HUES6 (cell line): ENCODE measurements at regions not wholly inside any gene's neighbourhood (a gene's known extent, or its start where the extent isn't known, plus 50 kb on each side); places are given as distances from the start of the nearest gene placed in this dataset.
"Not testable (repeated sequence)": the region's sequence is repeated elsewhere in the genome, so short reads cannot be mapped to it uniquely, and the experiment has no call there.

Experiments used
- H3K27ac ChIP-seq: 2 replicates; pipeline ENCODE4 v1.7.0; 2013; ENCODE audit warnings: low read depth, mild to moderate bottlenecking, low read length, inconsistent platforms
- H3K27me3 ChIP-seq: 2 replicates; pipeline ENCODE4 v1.6.1; 2013; ENCODE audit warnings: low read length; ENCODE audit not compliant: control insufficient read depth, insufficient read depth
- H3K36me3 ChIP-seq: 2 replicates; pipeline ENCODE4 v1.6.1; 2013; ENCODE audit warnings: low read length; ENCODE audit not compliant: control insufficient read depth, insufficient read depth
- H3K4me1 ChIP-seq: 2 replicates; pipeline ENCODE4 v1.6.1; 2013; ENCODE audit warnings: low read length; ENCODE audit not compliant: control insufficient read depth, insufficient read depth
- H3K4me3 ChIP-seq: 2 replicates; pipeline ENCODE4 v1.5.1; 2013; ENCODE audit warnings: low read depth, low read length
- H3K9ac ChIP-seq: one replicate; pipeline ENCODE4 v1.6.1; 2013; ENCODE audit warnings: mild to moderate bottlenecking, low read length
- H3K9me3 ChIP-seq: 2 replicates; pipeline ENCODE4 v1.6.1; 2013; ENCODE audit warnings: low read depth, low read length; ENCODE audit not compliant: control insufficient read depth, insufficient read depth

- Histone ChIP-seq H3K27ac (no peak overlapping the region), H3K27me3 (no peaks in the 10 kb centered on the region), H3K4me3 (no peak overlapping the region), H3K4me1 (no peaks in the 10 kb centered on the region), H3K9ac (no peak overlapping the region), H3K9me3 (no peaks in the 10 kb centered on the region), H3K36me3 (no peaks in the 10 kb centered on the region)
These were observed 234.1 kb upstream of the ZFP64 start for GRCh38 chr20:52425701-52426100.

- H3K4me3 ChIP-seq, result no peak overlapping the region
- no peaks in the 10 kb centered on the region for H3K9me3 ChIP-seq
- no peaks in the 10 kb centered on the region for H3K36me3 ChIP-seq
- H3K9ac ChIP-seq, result no peak overlapping the region
- no peaks in the 10 kb centered on the region for H3K27me3 ChIP-seq
- no peaks in the 10 kb centered on the region for H3K4me1 ChIP-seq
- H3K27ac ChIP-seq, result no peak overlapping the region
These were observed 233.7 kb upstream of the ZFP64 start for GRCh38 chr20:52425253-52425652.

- H3K4me1 ChIP-seq, H3K36me3 ChIP-seq, H3K9me3 ChIP-seq, H3K27ac ChIP-seq, H3K9ac ChIP-seq, H3K27me3 ChIP-seq, H3K4me3 ChIP-seq: not testable (repeated sequence)
These were observed 232.9 kb upstream of the ZFP64 start for GRCh38 chr20:52424357-52424942.

GRCh38 chr20:52423536-52424140 lies 232.1 kb upstream of the ZFP64 start:
- not testable (repeated sequence) for H3K9me3 ChIP-seq, H3K36me3 ChIP-seq, H3K9ac ChIP-seq, H3K4me3 ChIP-seq, H3K27ac ChIP-seq, H3K4me1 ChIP-seq, H3K27me3 ChIP-seq

- H3K36me3 ChIP-seq, result no peaks in the 10 kb centered on the region
- H3K9me3 ChIP-seq, result 0 out of 2 replicates have a peak, but pooled peaks cover 5% of the 10 kb centered on the region
- no peaks in the 10 kb centered on the region for H3K27me3 ChIP-seq
- no peaks in the 10 kb centered on the region for H3K4me1 ChIP-seq
- no peak overlapping the region for H3K9ac ChIP-seq
- H3K27ac ChIP-seq, result no peak overlapping the region
- H3K4me3 ChIP-seq, result no peak overlapping the region
These were observed 231.2 kb upstream of the ZFP64 start for GRCh38 chr20:52422574-52423336.

- Histone ChIP-seq H3K27me3 (no peaks in the 10 kb centered on the region), H3K9me3 (0 out of 2 replicates have a peak, but pooled peaks cover 5% of the 10 kb centered on the region), H3K27ac (no peak overlapping the region), H3K4me3 (no peak overlapping the region), H3K36me3 (no peaks in the 10 kb centered on the region), H3K4me1 (no peaks in the 10 kb centered on the region), H3K9ac (no peak overlapping the region)
These were observed 229.2 kb upstream of the ZFP64 start for GRCh38 chr20:52420805-52421204.

GRCh38 chr20:52419205-52419604 lies 227.6 kb upstream of the ZFP64 start:
- Histone ChIP-seq H3K27me3 (no peaks in the 10 kb centered on the region), H3K36me3 (no peaks in the 10 kb centered on the region), H3K9ac (no peak overlapping the region), H3K9me3 (0 out of 2 replicates have a peak, but pooled peaks cover 5% of the 10 kb centered on the region), H3K27ac (no peak overlapping the region), H3K4me1 (no peaks in the 10 kb centered on the region), H3K4me3 (no peak overlapping the region)

- Histone ChIP-seq H3K9ac (no peak overlapping the region), H3K27ac (no peak overlapping the region), H3K9me3 (0 out of 2 replicates have a peak, but pooled peaks cover 5% of the 10 kb centered on the region), H3K4me3 (no peak overlapping the region), H3K36me3 (no peaks in the 10 kb centered on the region), H3K27me3 (no peaks in the 10 kb centered on the region), H3K4me1 (no peaks in the 10 kb centered on the region)
These were observed 225.4 kb upstream of the ZFP64 start for GRCh38 chr20:52416953-52417352.

GRCh38 chr20:52411611-52412010 lies 220.0 kb upstream of the ZFP64 start:
- no peak overlapping the region for H3K4me3 ChIP-seq
- no peak overlapping the region for H3K27ac ChIP-seq
- no peaks in the 10 kb centered on the region for H3K27me3 ChIP-seq
- H3K4me1 ChIP-seq, result no peaks in the 10 kb centered on the region
- H3K36me3 ChIP-seq, result no peaks in the 10 kb centered on the region
- H3K9me3 ChIP-seq, result no peaks in the 10 kb centered on the region
- H3K9ac ChIP-seq, result no peak overlapping the region

- Histone ChIP-seq H3K27ac (no peak overlapping the region), H3K9me3 (no peaks in the 10 kb centered on the region), H3K4me3 (no peak overlapping the region), H3K36me3 (no peaks in the 10 kb centered on the region), H3K4me1 (no peaks in the 10 kb centered on the region), H3K9ac (no peak overlapping the region), H3K27me3 (no peaks in the 10 kb centered on the region)
These were observed 219.2 kb upstream of the ZFP64 start for GRCh38 chr20:52410731-52411234.

- Histone ChIP-seq H3K36me3 (no peaks in the 10 kb centered on the region), H3K9ac (no peak overlapping the region), H3K4me1 (no peaks in the 10 kb centered on the region), H3K27ac (no peak overlapping the region), H3K27me3 (no peaks in the 10 kb centered on the region), H3K9me3 (no peaks in the 10 kb centered on the region), H3K4me3 (no peak overlapping the region)
These were observed 218.6 kb upstream of the ZFP64 start for GRCh38 chr20:52410182-52410647.
